ENCODE measurements at regions not wholly inside any gene's neighbourhood (a gene's known extent, or its start where the extent isn't known, plus 50 kb on each side); places are given as distances from the start of the nearest gene placed in this dataset.

GRCh38 chr2:142280831-142281230 lies 150.0 kb upstream of the LRP1B start:
- TF ChIP-seq CTCF (conservative IDR thresholded peaks at IDR 0.05 in 1 of 2, IDR thresholded peaks at IDR 0.05 in 1 of 2; ENCODE audit: low read depth in 1 of 2, low read length in 2 of 2) (no peak), EZH2 (IDR thresholded peaks at IDR 0.05; ENCODE audit: low read length, missing control alignments) (no peak)
